Ascending aorta (tissue), 2 donors: ENCODE measurements at regions not wholly inside any gene's neighbourhood (a gene's known extent, or its start where the extent isn't known, plus 50 kb on each side); places are given as distances from the start of the nearest gene placed in this dataset.

ENCODE experiments used
- DNase-seq, 2 donors: peaks; one replicate each; pipeline ENCODE4 v3.0.0-alpha.2; 2019; ENCODE audit warnings: low spot score in 2 of 2
- H3K27ac ChIP-seq, 2 donors: fragments of 200-600 bp; sonication (generic); one replicate each; pipeline ENCODE4 v1.5.1; 2016 to 2017; ENCODE audit warnings: mild to moderate bottlenecking in 1 of 2
- H3K27me3 ChIP-seq: fragments of 200-600 bp; sonication (generic); one replicate; pipeline ENCODE4 v1.5.1; 2017
- H3K36me3 ChIP-seq, 2 donors: fragments of 200-600 bp; sonication (generic); one replicate each; pipeline ENCODE4 v1.5.1; 2016
- H3K4me1 ChIP-seq, 2 donors: fragments of 200-600 bp; sonication (generic); one replicate each; pipeline ENCODE4 v1.5.1; 2016 to 2017; ENCODE audit warnings: mild to moderate bottlenecking in 1 of 2
- H3K4me3 ChIP-seq, 2 donors: fragments of 200-600 bp; sonication (generic); one replicate each; pipeline ENCODE4 v1.5.1; 2016 to 2017; ENCODE audit warnings: mild to moderate bottlenecking in 1 of 2
- H3K9me3 ChIP-seq, 2 donors: fragments of 200-600 bp; sonication (generic); one replicate each; pipeline ENCODE4 v1.5.1; 2016
- intact Hi-C: fragments of 100-400 bp; cut with DNase I; formaldehyde crosslinking; loops from one replicate; pipeline ENCODE4 v1.15.1; 2023
- TF ChIP-seq, protein P1 (sequence below), 3 experiments: fragments of 200-600 bp in 2 of 3; fragments of 450-650 bp in 1 of 3; sonication (generic) in 2 of 3; IDR thresholded peaks; one replicate each; pipeline ENCODE4 v1.5.1; 2016 to 2019; ENCODE audit warnings: antibody characterized with exemption in 3 of 3, mild to moderate bottlenecking in 1 of 3, moderate library complexity in 1 of 3

DNA sequence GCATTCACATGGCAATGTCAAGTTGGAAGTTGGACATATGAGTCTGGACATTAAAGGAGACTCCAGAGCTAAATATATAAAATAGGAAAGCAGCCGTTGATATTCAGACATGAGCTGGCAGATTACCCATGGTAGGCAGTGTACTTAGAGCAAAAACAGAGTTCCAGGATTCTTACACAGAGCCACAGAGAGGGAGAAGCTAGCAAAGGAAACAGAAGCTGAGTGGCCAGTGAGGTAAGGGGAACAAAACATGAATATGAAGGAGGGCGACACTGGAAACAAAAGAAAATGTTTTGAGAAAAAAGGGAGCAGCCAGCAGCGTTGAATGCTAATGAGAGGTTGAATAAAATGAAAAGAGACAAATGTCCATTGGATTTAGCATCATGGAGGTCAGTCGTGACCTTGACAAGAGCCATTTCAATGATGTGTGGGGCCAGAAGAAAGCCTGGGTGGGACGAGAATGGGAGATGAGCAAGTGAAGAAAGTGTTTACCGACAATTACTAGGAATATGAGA lies 198.4 kb downstream of the POU4F1 start:
- Histone ChIP-seq H3K36me3 (no peaks in the 10 kb centered on the region), H3K4me3 (no peak overlapping the region), H3K27me3 (no peaks in the 10 kb centered on the region), H3K27ac (no peak overlapping the region), H3K4me1 (no peaks in the 10 kb centered on the region), H3K9me3 (no peaks in the 10 kb centered on the region)
- no peak for DNase-seq
- intact Hi-C loops = no loop called here
- TF ChIP-seq, protein P1, sequence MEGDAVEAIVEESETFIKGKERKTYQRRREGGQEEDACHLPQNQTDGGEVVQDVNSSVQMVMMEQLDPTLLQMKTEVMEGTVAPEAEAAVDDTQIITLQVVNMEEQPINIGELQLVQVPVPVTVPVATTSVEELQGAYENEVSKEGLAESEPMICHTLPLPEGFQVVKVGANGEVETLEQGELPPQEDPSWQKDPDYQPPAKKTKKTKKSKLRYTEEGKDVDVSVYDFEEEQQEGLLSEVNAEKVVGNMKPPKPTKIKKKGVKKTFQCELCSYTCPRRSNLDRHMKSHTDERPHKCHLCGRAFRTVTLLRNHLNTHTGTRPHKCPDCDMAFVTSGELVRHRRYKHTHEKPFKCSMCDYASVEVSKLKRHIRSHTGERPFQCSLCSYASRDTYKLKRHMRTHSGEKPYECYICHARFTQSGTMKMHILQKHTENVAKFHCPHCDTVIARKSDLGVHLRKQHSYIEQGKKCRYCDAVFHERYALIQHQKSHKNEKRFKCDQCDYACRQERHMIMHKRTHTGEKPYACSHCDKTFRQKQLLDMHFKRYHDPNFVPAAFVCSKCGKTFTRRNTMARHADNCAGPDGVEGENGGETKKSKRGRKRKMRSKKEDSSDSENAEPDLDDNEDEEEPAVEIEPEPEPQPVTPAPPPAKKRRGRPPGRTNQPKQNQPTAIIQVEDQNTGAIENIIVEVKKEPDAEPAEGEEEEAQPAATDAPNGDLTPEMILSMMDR (IDR thresholded peaks at IDR 0.05) = no peak

DNA sequence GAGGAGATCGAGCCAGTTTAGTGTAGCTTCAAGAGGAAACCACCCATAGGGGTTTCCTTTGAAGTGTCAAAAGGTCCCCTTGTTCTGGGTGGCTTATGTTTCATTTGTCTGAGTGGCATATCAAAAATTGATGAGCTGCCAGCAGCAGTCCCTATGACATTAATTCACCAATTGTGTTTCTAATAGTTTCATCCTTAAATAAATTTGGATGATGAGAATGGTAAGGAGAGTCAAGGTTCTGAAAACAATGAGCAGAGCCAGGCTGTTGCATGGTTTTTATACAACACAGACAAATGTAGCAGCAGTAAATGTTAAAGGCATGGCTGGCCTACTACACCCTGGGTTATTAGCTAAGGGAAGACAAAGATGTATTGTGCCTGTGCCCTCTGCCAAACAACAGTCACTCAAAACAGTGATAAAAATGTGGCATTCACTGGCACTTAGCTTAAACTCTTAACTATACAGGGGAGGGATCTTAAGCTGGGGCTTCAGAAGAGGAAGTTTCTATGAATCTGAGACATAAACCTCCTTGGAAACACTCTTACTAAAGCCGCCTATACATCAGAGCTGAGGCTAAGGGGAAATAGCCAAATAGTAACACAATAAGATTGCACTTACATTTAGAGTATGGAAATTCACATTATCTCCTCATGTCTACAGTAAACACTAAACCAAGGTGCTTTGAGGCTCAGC lies 200.5 kb downstream of the POU4F1 start:
- H3K27ac ChIP-seq = no peak overlapping the region
- H3K4me1 ChIP-seq = no peaks in the 10 kb centered on the region
- no peaks in the 10 kb centered on the region for H3K36me3 ChIP-seq
- H3K9me3 ChIP-seq = no peaks in the 10 kb centered on the region
- no peak for DNase-seq
- no peaks in the 10 kb centered on the region for H3K27me3 ChIP-seq
- intact Hi-C loops = no loop called here
- no peak overlapping the region for H3K4me3 ChIP-seq
- TF ChIP-seq, protein P1 (IDR thresholded peaks at IDR 0.05) = no peak

DNA sequence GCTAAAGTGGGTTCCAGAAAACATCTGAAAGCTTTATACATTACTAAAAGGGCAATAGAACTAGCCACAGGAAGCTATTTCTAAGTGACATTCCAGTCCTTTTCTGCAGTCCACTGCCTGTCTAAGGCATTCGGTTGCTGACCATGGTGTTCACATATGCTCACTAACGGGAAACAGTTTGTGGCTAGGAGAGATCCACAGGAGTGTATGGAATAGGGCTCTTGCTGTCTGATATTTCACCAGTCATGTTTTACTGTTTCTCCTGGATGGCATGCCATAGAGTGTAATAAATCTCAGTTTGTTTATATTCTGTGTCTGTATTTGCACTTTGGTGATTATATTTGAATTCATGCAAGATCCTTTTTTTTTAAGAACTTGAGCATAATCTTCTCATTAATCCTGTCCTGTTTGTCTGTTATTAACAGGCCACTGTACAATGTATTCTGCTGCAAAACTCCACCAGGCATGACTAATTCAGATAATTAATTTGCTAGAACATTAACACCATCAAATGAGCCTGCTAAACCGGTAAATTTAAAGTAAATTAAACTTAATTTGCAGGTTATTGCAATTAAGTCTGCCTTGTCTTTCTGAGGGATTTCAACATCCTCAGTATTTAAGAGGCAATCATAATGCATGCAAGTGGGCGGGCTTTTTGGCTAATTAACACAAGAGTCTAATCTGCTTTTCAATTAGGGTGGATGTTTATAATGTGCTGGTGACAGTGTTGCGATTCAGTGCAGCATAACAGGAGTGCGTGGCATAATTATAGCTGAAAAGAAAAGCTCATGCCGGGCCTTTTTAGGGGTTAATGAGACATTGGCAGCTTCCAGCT lies 201.3 kb downstream of the POU4F1 start:
- no peak for DNase-seq
- H3K27me3 ChIP-seq = no peaks in the 10 kb centered on the region
- H3K4me3 ChIP-seq = no peak overlapping the region
- no peaks in the 10 kb centered on the region for H3K4me1 ChIP-seq
- no peaks in the 10 kb centered on the region for H3K36me3 ChIP-seq
- TF ChIP-seq, protein P1 (IDR thresholded peaks at IDR 0.05) = no peak
- intact Hi-C loops = no loop called here
- H3K9me3 ChIP-seq = no peaks in the 10 kb centered on the region
- H3K27ac ChIP-seq = no peak overlapping the region

GRCh38 chr13:78398743-78399410 lies 204.5 kb downstream of the POU4F1 start:
- no peaks in the 10 kb centered on the region for H3K4me1 ChIP-seq
- H3K9me3 ChIP-seq = no peaks in the 10 kb centered on the region
- no peaks in the 10 kb centered on the region for H3K27me3 ChIP-seq
- DNase-seq = no peak
- no peak overlapping the region for H3K27ac ChIP-seq
- TF ChIP-seq, protein P1 (IDR thresholded peaks at IDR 0.05) = no peak
- no peak overlapping the region for H3K4me3 ChIP-seq
- intact Hi-C loops = no loop called here
- no peaks in the 10 kb centered on the region for H3K36me3 ChIP-seq

DNA sequence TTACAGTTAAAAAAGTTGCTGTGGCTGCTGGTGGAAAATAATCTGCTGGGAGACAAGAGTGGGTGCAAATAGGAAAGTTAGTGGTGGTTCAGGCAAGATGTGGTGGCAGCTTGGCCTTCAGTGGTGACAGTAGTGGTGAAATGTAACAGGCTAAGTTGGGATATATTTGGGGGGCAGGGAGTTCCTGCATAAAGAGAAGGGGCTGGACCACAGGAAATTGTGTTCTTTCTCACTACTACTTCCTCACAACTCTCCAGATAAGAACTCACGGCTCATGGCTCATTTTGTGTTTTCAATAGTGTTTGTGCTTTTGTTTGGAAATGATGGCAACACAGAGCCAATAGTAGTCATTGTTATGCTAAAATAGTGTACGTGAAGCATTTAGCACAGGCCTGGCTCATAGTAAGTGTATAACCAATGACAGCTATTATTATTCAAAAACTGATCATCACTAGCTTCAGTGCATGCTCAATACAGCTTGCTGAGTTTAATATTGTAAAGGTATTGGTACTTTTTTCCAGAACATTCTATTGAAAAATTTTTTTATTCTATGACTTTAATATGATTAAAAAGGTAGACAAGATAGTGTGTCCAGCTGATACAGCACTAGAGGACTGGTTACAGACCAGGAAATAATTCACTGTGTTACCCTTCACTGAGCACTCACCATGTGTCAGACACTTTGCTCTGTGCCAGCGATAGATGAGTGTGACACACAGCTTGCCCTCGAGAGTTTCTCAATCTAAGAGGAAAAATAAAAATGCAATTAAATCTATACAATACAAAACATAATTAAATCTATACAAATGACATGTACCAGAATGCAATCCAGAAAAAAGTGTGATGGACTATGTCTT lies 209.8 kb downstream of the POU4F1 start:
- H3K36me3 ChIP-seq = no peaks in the 10 kb centered on the region
- no peaks in the 10 kb centered on the region for H3K9me3 ChIP-seq
- intact Hi-C loops = no loop called here
- no peak overlapping the region for H3K27ac ChIP-seq
- H3K4me3 ChIP-seq = no peak overlapping the region
- no peaks in the 10 kb centered on the region for H3K4me1 ChIP-seq
- TF ChIP-seq, protein P1 (IDR thresholded peaks at IDR 0.05) = no peak
- no peak for DNase-seq
- no peaks in the 10 kb centered on the region for H3K27me3 ChIP-seq
